ENCODE measurements at regions not wholly inside any gene's neighbourhood (a gene's known extent, or its start where the extent isn't known, plus 50 kb on each side); places are given as distances from the start of the nearest gene placed in this dataset.

GRCh38 chr3:18898911-18899310 is 249.4 kb upstream of the KCNH8 start:
- TF ChIP-seq, protein P1, sequence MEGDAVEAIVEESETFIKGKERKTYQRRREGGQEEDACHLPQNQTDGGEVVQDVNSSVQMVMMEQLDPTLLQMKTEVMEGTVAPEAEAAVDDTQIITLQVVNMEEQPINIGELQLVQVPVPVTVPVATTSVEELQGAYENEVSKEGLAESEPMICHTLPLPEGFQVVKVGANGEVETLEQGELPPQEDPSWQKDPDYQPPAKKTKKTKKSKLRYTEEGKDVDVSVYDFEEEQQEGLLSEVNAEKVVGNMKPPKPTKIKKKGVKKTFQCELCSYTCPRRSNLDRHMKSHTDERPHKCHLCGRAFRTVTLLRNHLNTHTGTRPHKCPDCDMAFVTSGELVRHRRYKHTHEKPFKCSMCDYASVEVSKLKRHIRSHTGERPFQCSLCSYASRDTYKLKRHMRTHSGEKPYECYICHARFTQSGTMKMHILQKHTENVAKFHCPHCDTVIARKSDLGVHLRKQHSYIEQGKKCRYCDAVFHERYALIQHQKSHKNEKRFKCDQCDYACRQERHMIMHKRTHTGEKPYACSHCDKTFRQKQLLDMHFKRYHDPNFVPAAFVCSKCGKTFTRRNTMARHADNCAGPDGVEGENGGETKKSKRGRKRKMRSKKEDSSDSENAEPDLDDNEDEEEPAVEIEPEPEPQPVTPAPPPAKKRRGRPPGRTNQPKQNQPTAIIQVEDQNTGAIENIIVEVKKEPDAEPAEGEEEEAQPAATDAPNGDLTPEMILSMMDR (IDR thresholded peaks at IDR 0.05) = no peak
- TF ChIP-seq POLR2A (IDR thresholded peaks at IDR 0.05) = no peak

Measured in right lobe of liver (tissue), 4 donors.